Brain microvascular endothelial cell (primary cell): ENCODE measurements at regions not wholly inside any gene's neighbourhood (a gene's known extent, or its start where the extent isn't known, plus 50 kb on each side); places are given as distances from the start of the nearest gene placed in this dataset.

Experiments used
- DNase-seq: peaks from one replicate; pipeline ENCODE4 v3.0.0-alpha.2; 2020
- H3K27ac ChIP-seq: fragments of 250-450 bp; sonication (Bioruptor Pico); 2 replicates; pipeline ENCODE4 v1.5.1; 2020; ENCODE audit warnings: mild to moderate bottlenecking, moderate library complexity
- H3K27me3 ChIP-seq: fragments of 250-450 bp; sonication (Bioruptor Pico); replicated peaks from 2 replicates; pipeline ENCODE4 v1.5.1; 2020; ENCODE audit warnings: mild to moderate bottlenecking
- H3K36me3 ChIP-seq: fragments of 250-450 bp; sonication (Bioruptor Pico); replicated peaks from 2 replicates; pipeline ENCODE4 v1.5.1; 2020; ENCODE audit warnings: mild to moderate bottlenecking
- H3K4me3 ChIP-seq: 2 replicates; pipeline ENCODE4 v1.5.1; 2011; ENCODE audit warnings: low read depth, mild to moderate bottlenecking, control low read depth, low read length, moderate library complexity
- in situ Hi-C: cut with HindIII; loops from 2 replicates; pipeline ENCODE4 v1.10.0; 2017; ENCODE audit warnings: low sequenced_read_pairs, low pct_ligation_motif_present
- TF ChIP-seq, protein P1 (sequence below): IDR thresholded peaks from 2 replicates; pipeline ENCODE4 v1.5.1; 2011; ENCODE audit warnings: low read depth, mild to moderate bottlenecking, moderate library complexity, low read length, control low read depth, inconsistent platforms; ENCODE audit errors: missing control alignments

DNA sequence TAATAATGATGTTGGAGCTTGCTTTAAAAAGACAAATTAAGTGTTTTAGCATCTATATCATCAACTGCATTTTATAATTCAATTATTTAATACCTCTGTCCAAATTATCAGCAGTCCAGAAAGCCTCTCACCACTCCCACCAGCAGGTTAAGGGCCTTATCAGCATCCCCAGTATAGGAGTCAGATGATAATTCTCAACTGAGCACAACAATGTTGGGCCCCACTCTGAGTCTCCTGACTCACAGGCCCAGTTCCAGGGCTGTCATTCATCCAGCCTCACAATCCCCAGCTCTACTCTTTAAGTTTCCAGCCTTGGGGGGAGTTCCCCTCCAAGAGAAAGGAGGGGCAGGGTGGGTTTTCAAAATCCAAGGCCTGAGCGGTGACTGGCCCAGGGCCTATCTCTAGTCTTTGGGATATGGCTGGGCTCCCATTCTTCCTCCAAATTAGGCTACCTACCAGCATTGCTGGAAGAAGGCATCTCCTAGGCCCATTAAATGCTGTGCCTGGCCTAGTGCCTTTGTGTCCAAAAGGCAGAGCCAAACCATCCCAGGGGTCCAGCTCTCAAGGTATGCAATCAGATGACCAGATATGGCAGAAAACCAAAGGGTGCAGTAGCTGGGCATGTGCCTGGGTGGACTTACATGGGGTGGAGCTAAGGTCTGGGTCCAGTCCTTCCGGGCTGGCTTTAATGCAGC is 134.1 kb downstream of the GLUL start:
- TF ChIP-seq, protein P1, sequence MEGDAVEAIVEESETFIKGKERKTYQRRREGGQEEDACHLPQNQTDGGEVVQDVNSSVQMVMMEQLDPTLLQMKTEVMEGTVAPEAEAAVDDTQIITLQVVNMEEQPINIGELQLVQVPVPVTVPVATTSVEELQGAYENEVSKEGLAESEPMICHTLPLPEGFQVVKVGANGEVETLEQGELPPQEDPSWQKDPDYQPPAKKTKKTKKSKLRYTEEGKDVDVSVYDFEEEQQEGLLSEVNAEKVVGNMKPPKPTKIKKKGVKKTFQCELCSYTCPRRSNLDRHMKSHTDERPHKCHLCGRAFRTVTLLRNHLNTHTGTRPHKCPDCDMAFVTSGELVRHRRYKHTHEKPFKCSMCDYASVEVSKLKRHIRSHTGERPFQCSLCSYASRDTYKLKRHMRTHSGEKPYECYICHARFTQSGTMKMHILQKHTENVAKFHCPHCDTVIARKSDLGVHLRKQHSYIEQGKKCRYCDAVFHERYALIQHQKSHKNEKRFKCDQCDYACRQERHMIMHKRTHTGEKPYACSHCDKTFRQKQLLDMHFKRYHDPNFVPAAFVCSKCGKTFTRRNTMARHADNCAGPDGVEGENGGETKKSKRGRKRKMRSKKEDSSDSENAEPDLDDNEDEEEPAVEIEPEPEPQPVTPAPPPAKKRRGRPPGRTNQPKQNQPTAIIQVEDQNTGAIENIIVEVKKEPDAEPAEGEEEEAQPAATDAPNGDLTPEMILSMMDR, result no peak

DNA sequence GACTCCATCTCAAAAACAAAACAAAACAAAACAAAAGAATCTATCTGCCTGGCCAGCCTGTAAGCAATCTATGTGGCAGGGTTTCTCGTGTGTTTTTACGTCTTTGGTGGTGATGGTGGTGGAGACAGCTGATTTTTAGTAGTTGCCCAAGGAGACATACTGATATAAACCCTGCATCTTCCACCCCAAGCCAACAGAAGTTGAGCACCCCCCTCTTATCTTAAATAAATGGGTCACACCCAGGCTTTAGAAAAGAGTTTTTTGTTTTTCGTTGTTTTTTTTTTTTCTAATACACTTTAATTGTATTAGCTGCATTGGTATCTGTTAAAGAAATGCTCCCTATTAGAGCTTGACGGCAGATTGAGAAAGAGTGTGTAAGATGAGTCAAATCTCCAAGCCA is 134.7 kb downstream of the GLUL start:
- no peak overlapping the region for H3K4me3 ChIP-seq
- TF ChIP-seq, protein P1, result no peak
- H3K27ac ChIP-seq, result no peak overlapping the region
- no peak for DNase-seq
- in situ Hi-C loops, result no loop called here
- H3K36me3 ChIP-seq, result no peaks in the 10 kb centered on the region
- no peaks in the 10 kb centered on the region for H3K27me3 ChIP-seq

More for the DNA sequence above, 134.1 kb downstream of the GLUL start:
- Histone ChIP-seq H3K4me3 (no peak overlapping the region), H3K27me3 (no peaks in the 10 kb centered on the region), H3K27ac (no peak overlapping the region), H3K36me3 (no peaks in the 10 kb centered on the region)
- DNase-seq, result no peak
- in situ Hi-C loops, result no loop called here

DNA sequence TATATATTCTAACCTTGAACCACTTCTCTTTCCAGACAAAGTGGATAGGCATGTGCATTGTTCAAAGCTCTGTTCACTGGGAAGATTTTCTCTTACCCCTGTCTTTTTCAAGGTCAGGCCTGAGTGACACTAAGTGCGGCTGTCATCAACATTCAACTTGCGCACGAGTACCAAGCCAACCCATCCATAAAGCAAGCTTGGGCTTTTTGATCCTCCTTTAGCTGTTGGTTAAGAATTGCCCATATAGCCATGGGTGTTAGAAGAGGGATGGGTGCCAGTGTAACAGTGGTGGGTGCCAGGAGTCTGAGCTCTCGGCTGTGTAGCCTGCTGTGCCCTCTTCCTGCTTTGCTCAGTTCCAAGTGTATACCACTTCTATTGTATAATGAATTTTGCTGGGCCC is 136.1 kb downstream of the GLUL start:
- no peak for DNase-seq
- in situ Hi-C loops, result no loop called here
- Histone ChIP-seq H3K4me3 (no peak overlapping the region), H3K36me3 (no peaks in the 10 kb centered on the region), H3K27me3 (no peaks in the 10 kb centered on the region), H3K27ac (no peak overlapping the region)
- TF ChIP-seq, protein P1, result no peak

DNA sequence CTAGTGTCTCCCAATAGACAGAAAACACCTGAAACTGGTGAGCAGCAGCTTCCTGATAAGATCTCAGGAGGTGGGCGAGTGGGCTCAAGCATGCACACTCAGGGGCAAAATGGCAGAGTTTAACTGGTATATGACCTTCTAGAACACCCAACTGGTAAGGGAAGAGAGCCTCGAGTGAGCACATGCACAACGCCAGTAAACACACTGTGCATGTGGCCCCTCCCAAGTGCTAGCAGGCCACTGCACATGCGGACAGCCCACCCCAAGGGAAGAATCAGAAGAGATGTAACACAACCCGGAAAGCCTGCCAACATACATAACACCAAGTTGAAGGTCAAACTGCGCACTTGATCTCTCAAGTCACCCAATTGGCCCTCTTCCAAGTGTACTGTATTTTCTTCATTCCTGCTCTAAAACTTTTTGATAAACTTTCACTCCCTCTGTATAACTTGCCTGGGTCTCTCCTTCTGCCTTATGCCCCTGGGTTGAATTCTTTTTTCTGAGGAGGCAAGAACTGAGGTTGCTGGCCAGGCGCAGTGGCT is 138.2 kb downstream of the GLUL start:
- TF ChIP-seq, protein P1, result no peak
- Histone ChIP-seq H3K36me3 (no peaks in the 10 kb centered on the region), H3K27me3 (no peaks in the 10 kb centered on the region), H3K4me3 (no peak overlapping the region), H3K27ac (no peak overlapping the region)
- no peak for DNase-seq
- in situ Hi-C loops, result no loop called here

DNA sequence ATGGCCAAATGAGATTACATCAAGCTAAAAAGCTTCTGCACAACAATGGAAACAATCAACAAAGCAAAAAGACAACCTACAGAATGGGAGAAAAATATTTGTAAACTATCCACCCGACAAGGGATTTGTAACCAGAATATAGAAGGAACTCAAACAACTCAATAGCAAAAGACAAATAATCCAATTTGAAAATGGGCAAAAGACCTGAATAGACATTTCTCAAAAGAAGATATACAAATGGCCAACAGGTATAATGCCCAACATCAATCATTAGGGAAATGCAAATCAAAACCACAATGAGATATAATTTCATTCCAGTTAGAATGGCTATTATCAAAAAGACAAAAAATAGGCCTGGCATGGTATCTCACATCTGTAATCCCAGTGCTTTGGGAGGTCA is 140.0 kb downstream of the GLUL start:
- DNase-seq, result no peak
- H3K36me3 ChIP-seq, result no peaks in the 10 kb centered on the region
- TF ChIP-seq, protein P1, result no peak
- H3K4me3 ChIP-seq, result no peak overlapping the region
- no peak overlapping the region for H3K27ac ChIP-seq
- in situ Hi-C loops, result no loop called here
- no peaks in the 10 kb centered on the region for H3K27me3 ChIP-seq
